ENCODE measurements at regions not wholly inside any gene's neighbourhood (a gene's known extent, or its start where the extent isn't known, plus 50 kb on each side); places are given as distances from the start of the nearest gene placed in this dataset.

- TF ChIP-seq POLR2A (IDR thresholded peaks at IDR 0.05; ENCODE audit: low read depth, low read length) = no peak
- TF ChIP-seq, protein P1, sequence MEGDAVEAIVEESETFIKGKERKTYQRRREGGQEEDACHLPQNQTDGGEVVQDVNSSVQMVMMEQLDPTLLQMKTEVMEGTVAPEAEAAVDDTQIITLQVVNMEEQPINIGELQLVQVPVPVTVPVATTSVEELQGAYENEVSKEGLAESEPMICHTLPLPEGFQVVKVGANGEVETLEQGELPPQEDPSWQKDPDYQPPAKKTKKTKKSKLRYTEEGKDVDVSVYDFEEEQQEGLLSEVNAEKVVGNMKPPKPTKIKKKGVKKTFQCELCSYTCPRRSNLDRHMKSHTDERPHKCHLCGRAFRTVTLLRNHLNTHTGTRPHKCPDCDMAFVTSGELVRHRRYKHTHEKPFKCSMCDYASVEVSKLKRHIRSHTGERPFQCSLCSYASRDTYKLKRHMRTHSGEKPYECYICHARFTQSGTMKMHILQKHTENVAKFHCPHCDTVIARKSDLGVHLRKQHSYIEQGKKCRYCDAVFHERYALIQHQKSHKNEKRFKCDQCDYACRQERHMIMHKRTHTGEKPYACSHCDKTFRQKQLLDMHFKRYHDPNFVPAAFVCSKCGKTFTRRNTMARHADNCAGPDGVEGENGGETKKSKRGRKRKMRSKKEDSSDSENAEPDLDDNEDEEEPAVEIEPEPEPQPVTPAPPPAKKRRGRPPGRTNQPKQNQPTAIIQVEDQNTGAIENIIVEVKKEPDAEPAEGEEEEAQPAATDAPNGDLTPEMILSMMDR (conservative IDR thresholded peaks at IDR 0.05; ENCODE audit: low read depth, low read length) = no peak
- TF ChIP-seq, protein P2, sequence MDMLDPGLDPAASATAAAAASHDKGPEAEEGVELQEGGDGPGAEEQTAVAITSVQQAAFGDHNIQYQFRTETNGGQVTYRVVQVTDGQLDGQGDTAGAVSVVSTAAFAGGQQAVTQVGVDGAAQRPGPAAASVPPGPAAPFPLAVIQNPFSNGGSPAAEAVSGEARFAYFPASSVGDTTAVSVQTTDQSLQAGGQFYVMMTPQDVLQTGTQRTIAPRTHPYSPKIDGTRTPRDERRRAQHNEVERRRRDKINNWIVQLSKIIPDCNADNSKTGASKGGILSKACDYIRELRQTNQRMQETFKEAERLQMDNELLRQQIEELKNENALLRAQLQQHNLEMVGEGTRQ (IDR thresholded peaks at IDR 0.05; ENCODE audit: low read depth, low read length) = no peak
Observed at GRCh38 chr21:29454179-29454578, 155.5 kb downstream of the BACH1 start.
